ENCODE measurements at regions not wholly inside any gene's neighbourhood (a gene's known extent, or its start where the extent isn't known, plus 50 kb on each side); places are given as distances from the start of the nearest gene placed in this dataset.
"Not testable (repeated sequence)": the region's sequence is repeated elsewhere in the genome, so short reads cannot be mapped to it uniquely, and the experiment has no call there.

DNA sequence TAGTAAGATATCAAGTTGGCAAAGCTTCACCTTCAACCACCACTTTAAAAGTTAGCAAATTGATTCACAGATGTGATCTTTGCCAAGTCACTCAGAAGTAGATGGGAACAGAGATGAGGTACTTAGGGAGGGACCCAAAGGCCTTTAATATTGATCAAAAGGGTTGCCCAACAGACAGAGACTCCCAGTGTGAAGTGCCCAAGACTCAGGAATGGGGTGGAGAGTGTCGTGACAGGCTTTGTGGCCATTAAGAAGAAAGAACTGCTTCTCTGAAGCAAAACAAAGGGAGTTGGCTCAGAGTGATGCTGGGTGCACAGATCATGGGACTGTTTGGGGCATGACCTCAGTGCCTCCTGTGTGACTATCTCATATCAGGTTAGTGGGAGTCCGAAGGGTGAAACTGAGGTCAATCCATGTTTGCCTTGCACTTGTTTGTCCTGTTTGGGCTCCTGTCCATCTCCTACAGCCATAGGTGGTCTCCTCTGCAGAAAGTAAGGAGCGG is 132.3 kb downstream of the APIP start (continued):
- TF ChIP-seq, protein P1, sequence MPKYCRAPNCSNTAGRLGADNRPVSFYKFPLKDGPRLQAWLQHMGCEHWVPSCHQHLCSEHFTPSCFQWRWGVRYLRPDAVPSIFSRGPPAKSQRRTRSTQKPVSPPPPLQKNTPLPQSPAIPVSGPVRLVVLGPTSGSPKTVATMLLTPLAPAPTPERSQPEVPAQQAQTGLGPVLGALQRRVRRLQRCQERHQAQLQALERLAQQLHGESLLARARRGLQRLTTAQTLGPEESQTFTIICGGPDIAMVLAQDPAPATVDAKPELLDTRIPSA (CRISPR knock-in tag; IDR thresholded peaks at IDR 0.05; ENCODE audit: borderline replicate concordance): no peak
- TF ChIP-seq RAD51 (IDR thresholded peaks at IDR 0.05; ENCODE audit: borderline replicate concordance) (no peak), ZFX (CRISPR knock-in tag; IDR thresholded peaks at IDR 0.05; ENCODE audit: low read depth) (peak; percentile 33; the same call in 1 of the 2 replicates), KDM5A (IDR thresholded peaks at IDR 0.05; ENCODE audit: borderline replicate concordance, low read length) (peak; percentile 28; the same call in 1 of the 2 replicates), CCDC6 (CRISPR knock-in tag; IDR thresholded peaks at IDR 0.05) (peak; percentile 33; the same call in 1 of the 2 replicates), ZNF431 (CRISPR knock-in tag; IDR thresholded peaks at IDR 0.05; ENCODE audit: borderline replicate concordance, low read depth) (peak; percentile 20; the same call in 1 of the 2 replicates), TSC22D2 (CRISPR knock-in tag; IDR thresholded peaks at IDR 0.05; ENCODE audit: borderline replicate concordance) (no peak), HOXA3 (CRISPR knock-in tag; IDR thresholded peaks at IDR 0.05) (peak; percentile 62), REL (CRISPR knock-in tag; conservative IDR thresholded peaks at IDR 0.05) (0 out of 2 replicates have a peak, but pooled peaks have one; percentile 63)
- TF ChIP-seq, protein P2, sequence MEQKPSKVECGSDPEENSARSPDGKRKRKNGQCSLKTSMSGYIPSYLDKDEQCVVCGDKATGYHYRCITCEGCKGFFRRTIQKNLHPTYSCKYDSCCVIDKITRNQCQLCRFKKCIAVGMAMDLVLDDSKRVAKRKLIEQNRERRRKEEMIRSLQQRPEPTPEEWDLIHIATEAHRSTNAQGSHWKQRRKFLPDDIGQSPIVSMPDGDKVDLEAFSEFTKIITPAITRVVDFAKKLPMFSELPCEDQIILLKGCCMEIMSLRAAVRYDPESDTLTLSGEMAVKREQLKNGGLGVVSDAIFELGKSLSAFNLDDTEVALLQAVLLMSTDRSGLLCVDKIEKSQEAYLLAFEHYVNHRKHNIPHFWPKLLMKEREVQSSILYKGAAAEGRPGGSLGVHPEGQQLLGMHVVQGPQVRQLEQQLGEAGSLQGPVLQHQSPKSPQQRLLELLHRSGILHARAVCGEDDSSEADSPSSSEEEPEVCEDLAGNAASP (CRISPR knock-in tag; IDR thresholded peaks at IDR 0.05; ENCODE audit: borderline replicate concordance): peak; percentile 97
- TF ChIP-seq, protein P3, sequence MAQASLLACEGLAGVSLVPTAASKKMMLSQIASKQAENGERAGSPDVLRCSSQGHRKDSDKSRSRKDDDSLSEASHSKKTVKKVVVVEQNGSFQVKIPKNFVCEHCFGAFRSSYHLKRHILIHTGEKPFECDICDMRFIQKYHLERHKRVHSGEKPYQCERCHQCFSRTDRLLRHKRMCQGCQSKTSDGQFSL (CRISPR knock-in tag; IDR thresholded peaks at IDR 0.05): no peak
- TF ChIP-seq, protein P4, sequence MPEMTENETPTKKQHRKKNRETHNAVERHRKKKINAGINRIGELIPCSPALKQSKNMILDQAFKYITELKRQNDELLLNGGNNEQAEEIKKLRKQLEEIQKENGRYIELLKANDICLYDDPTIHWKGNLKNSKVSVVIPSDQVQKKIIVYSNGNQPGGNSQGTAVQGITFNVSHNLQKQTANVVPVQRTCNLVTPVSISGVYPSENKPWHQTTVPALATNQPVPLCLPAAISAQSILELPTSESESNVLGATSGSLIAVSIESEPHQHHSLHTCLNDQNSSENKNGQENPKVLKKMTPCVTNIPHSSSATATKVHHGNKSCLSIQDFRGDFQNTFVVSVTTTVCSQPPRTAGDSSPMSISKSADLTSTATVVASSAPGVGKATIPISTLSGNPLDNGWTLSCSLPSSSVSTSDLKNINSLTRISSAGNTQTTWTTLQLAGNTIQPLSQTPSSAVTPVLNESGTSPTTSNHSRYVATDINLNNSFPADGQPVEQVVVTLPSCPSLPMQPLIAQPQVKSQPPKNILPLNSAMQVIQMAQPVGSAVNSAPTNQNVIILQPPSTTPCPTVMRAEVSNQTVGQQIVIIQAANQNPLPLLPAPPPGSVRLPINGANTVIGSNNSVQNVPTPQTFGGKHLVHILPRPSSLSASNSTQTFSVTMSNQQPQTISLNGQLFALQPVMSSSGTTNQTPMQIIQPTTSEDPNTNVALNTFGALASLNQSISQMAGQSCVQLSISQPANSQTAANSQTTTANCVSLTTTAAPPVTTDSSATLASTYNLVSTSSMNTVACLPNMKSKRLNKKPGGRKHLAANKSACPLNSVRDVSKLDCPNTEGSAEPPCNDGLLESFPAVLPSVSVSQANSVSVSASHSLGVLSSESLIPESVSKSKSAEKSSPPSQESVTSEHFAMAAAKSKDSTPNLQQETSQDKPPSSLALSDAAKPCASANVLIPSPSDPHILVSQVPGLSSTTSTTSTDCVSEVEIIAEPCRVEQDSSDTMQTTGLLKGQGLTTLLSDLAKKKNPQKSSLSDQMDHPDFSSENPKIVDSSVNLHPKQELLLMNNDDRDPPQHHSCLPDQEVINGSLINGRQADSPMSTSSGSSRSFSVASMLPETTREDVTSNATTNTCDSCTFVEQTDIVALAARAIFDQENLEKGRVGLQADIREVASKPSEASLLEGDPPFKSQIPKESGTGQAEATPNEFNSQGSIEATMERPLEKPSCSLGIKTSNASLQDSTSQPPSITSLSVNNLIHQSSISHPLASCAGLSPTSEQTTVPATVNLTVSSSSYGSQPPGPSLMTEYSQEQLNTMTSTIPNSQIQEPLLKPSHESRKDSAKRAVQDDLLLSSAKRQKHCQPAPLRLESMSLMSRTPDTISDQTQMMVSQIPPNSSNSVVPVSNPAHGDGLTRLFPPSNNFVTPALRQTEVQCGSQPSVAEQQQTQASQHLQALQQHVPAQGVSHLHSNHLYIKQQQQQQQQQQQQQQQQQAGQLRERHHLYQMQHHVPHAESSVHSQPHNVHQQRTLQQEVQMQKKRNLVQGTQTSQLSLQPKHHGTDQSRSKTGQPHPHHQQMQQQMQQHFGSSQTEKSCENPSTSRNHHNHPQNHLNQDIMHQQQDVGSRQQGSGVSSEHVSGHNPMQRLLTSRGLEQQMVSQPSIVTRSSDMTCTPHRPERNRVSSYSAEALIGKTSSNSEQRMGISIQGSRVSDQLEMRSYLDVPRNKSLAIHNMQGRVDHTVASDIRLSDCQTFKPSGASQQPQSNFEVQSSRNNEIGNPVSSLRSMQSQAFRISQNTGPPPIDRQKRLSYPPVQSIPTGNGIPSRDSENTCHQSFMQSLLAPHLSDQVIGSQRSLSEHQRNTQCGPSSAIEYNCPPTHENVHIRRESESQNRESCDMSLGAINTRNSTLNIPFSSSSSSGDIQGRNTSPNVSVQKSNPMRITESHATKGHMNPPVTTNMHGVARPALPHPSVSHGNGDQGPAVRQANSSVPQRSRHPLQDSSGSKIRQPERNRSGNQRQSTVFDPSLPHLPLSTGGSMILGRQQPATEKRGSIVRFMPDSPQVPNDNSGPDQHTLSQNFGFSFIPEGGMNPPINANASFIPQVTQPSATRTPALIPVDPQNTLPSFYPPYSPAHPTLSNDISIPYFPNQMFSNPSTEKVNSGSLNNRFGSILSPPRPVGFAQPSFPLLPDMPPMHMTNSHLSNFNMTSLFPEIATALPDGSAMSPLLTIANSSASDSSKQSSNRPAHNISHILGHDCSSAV (CRISPR knock-in tag; IDR thresholded peaks at IDR 0.05; ENCODE audit: borderline replicate concordance): no peak

DNA sequence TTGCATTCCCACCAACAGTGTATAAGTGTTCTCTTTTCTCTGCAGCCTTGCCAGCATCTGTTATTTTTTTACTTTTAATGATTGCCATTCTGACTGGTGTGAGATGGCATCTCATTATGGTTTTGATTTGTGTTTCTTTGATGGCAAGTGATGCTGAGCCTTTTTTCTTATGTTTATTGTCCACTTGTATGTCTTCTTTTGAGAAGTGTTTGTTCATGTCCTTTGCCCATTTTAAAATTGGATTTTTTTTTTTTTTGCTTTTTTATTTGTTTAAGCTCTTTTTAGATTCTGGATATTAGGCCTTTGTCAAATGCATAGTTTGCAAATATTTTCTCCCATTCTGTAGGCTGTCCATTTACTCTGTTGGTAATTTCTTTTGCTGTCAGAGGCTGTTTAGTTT is 134.4 kb downstream of the APIP start:
- H3K27me3 ChIP-seq (ENCODE audit: control insufficient read depth in 1 of 2, insufficient read depth in 2 of 2, low read length in 2 of 2); POLR2A ChIA-PET; H3K4me3 ChIP-seq (replicated peaks in 1 of 3; ENCODE audit: insufficient read depth in 1 of 3, low read depth in 2 of 3, low read length in 3 of 3); BruUV-seq (replicated peaks); H3K27ac ChIP-seq (ENCODE audit: extremely low read length, insufficient read depth, low read length); FAIRE-seq; CTCF ChIA-PET (ENCODE audit: low intra/inter-chr PET ratio, low total read pairs); H2AFZ ChIP-seq (ENCODE audit: low read length); DNase-seq (ENCODE audit: low spot score); ATAC-seq; H3K36me3 ChIP-seq (replicated peaks in 1 of 2; ENCODE audit: control insufficient read depth in 1 of 2, insufficient read depth in 2 of 2, low read length in 2 of 2); H3K9me3 ChIP-seq (ENCODE audit: low read length); H3K4me2 ChIP-seq (ENCODE audit: low read depth, low read length); H3K79me2 ChIP-seq (ENCODE audit: insufficient read depth, low read length); H3K9ac ChIP-seq (ENCODE audit: insufficient read depth, low read depth, low read length); H4K20me1 ChIP-seq (ENCODE audit: insufficient read depth, low read length); intact Hi-C loops (cut with micrococcal nuclease; ENCODE audit: unreplicated experiment): not testable (repeated sequence)
- peaks cover 46% of the 10 kb centered on the region for H3K4me1 ChIP-seq (ENCODE audit: insufficient read depth, low read length)
- in situ Hi-C loops (cut with HindIII; ENCODE audit: extremely low pct_ligation_motif_present, low pct_unique_long_range_greater_than_20kb): loop anchor here (10.0 kb wide), 1 partner anchor 117 kb away; no protein-coding TSS in a partner anchor
